ENCODE measurements at regions not wholly inside any gene's neighbourhood (a gene's known extent, or its start where the extent isn't known, plus 50 kb on each side); places are given as distances from the start of the nearest gene placed in this dataset.
"Not testable (repeated sequence)": the region's sequence is repeated elsewhere in the genome, so short reads cannot be mapped to it uniquely, and the experiment has no call there.

DNA sequence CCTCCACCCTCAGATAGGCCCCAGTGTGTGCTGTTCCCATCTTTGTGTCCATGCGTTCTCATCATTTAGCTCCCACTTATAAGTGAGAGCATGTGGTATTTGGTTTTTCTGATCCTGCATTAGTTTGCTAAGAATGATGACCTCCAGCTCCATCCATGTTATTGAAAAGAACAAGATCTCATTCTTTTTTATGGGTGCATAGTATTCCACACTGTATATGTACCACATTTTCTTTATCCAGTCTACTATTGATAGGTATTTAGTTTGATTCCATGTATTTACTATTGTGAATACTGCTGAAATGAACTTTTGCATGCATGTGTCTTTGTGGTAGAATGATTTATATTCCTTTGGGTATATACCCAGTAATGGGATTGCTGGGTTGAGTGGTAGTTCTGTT, 303.3 kb downstream of the SEMA3D start:
- TF ChIP-seq CTCF (conservative IDR thresholded peaks at IDR 0.05; ENCODE audit: low read length); EZH2phosphoT487 (IDR thresholded peaks at IDR 0.05; ENCODE audit: borderline replicate concordance): not testable (repeated sequence)

All from Loucy (cell line).